ENCODE measurements at regions not wholly inside any gene's neighbourhood (a gene's known extent, or its start where the extent isn't known, plus 50 kb on each side); places are given as distances from the start of the nearest gene placed in this dataset.
"Not testable (repeated sequence)": the region's sequence is repeated elsewhere in the genome, so short reads cannot be mapped to it uniquely, and the experiment has no call there.

DNA sequence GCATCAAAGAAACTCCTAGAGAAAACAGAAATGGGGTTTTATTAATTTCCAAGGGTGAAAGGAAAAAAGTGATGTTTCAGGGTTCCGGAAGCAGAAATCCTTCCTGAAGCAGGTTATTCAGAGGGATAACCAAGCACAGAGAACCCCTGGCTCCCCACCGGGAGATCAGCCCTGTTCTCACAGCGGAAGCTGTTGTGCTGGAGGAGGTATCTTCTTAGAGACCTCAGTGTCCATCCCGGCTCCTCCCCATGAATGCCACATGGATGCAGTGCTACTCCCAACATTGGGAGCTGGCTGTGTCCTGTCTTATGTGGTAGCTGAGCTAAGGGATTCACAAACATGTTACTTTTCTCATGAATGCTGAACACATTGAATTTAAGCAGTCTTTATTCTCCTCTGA is 80.9 kb upstream of the IRX2 start:
- intact Hi-C loops (cut with micrococcal nuclease): no loop called here

DNA sequence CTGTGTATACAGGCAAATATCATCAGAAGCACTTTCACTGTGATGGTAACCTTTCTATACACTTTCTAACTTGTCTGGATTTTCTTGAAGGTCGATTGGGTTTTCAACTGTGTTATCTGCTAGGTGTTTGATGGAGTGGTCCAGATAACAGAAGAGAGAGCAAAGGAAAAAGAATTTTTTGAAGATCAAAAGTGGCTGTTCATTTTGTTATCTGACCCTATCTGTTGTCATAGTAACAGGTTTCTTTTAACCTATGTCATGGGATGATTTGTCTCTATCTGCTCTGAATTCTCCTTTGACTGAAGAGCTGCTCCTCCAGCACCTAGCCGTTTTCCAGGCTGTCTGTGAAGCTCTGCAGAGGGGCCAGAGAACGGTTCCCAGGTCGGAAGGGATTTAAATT is 77.8 kb upstream of the IRX2 start:
- intact Hi-C loops (cut with micrococcal nuclease): no loop called here

DNA sequence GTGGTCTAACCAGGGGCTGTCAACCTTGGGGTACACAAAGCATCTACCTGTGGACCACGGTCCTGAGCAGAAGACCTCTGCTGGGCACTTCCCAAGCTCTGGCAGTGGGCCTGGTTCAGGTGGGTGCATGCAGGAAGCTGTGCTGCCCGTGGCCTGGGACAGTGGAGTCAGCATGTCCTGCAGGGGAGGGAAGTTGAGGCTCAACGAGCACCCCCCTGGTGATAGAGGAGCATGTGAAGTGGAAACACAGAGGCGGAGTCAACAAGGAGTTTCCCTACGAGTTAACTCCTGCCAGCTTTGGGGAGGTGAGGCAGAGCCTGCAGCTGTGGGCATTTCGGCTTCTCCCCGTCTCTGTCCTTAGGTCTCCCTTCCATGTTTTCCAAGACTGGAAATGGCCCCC is 67.5 kb upstream of the IRX2 start:
- intact Hi-C loops (cut with micrococcal nuclease): no loop called here

DNA sequence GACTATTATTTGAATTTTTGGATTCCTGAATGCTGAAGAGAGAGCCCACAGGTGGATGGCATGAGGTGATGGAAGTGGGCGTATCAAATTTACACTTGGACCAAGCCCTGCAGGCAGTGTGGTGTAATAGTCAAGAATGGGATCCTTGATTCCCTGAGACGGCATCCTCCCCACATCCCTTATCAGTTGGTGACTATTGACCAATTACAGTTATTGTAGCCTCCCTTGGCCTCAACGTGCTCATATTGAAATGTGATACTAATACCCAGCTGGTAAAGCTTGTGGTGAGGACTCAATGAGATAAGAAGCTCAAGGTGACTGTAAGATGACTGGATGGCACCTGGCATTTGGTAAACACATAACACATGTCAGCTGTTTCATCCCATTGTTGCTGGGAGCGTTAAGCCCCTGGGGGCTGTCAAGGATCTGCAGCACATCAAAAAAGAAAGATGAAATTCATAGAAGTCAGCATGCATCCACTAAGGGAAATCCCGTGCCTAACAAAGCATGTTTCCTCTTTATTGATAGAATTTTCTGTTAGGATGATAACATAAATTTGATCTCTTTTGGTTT is 65.6 kb upstream of the IRX2 start:
- intact Hi-C loops (cut with micrococcal nuclease): no loop called here

DNA sequence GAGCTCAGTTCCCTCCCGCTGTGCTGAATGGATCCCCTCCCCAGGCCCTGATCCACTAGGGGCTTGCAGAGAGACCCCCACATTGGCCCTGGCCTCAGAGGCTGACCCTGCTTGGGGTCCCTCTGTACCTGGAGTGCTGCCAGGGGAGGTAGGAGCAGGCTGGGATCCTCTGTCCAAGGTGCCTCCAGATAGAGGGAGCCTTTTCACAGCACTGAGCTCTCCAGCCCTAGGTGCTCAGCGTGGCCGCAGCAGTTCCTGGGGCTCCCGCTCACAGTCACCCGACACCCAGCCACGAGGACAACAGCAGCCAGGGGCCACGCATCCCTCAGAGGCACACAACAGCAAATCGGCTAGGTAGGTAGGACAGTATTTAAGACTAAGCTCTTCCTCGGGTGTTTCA is 62.2 kb upstream of the IRX2 start:
- intact Hi-C loops (cut with micrococcal nuclease): no loop called here

DNA sequence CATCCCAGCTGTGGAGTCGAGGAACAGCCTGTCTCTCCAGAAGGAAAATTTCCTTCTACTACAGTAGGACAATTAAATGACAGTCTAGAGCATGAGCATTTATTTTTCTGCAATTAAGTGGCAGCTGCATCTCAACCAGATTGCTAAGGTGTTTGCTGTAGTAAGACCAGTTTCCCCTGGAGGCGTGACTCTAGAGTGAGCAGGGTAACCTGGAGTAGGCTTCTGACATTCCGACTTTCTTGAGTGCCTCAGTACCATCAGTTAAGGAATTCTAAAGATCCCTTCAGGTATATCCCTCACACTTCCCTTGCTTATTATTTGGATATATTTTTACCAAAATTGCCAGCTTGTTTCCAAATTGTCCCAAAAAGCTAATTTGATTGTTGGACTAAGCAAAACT is 59.2 kb upstream of the IRX2 start:
- intact Hi-C loops (cut with micrococcal nuclease): no loop called here

DNA sequence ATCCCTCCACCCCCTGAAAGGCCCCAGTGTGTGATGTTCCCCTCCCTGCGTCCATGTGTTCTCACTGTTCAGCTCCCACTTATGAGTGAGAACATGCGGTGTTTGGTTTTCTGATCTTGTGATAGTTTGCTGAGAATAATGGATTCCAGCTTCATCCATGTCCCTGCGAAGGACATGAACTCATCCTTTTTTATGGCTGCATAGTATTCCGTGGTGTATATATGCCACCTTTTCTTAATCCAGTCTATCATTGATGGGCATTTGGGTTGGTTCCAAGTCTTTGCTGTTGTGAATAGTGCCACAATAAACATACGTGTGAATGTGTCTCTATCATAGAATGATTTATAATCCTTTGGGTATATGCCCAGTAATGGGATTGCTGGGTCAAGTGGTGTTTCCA is 55.8 kb upstream of the IRX2 start:
- intact Hi-C loops (cut with micrococcal nuclease): not testable (repeated sequence)

DNA sequence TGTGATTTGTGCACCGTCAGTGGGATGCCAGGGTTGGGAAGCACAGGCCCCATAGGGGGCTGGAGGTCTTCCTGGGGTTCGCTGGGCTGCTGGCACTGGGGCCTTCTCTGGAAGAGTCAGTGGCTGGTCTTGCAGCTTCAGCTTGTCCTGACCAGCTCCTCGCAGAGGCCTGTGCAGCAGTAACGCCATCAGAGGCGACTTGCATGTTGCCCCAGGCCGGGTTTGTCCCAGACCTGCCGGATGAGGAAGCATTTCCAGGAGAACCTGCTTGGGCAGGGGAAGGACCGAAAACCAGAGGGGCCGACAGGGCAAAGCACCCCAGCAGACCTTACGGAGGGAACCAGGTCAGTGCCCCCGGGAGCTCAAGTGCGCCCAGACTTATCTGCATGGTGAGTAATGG is 54.7 kb upstream of the IRX2 start:
- intact Hi-C loops (cut with micrococcal nuclease): no loop called here

DNA sequence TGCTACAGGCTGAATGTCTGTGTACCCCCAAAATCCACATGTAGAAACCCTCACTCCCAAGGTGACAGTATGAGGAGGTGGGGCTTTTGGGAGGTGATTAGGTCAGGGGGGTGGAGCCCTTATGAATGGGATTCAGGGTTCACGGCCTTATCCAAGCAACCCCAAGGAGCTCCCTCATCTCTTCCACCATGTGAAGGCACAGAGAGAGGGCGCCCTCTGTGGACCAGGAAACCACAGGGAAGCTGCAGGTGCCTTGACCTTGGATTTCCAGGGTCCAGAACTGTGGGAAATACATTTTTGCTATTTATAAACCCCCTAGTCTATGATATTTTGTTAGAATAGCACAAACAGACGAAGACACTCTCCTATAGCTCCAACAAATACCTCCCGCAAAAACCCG is 53.6 kb upstream of the IRX2 start:
- intact Hi-C loops (cut with micrococcal nuclease): no loop called here

DNA sequence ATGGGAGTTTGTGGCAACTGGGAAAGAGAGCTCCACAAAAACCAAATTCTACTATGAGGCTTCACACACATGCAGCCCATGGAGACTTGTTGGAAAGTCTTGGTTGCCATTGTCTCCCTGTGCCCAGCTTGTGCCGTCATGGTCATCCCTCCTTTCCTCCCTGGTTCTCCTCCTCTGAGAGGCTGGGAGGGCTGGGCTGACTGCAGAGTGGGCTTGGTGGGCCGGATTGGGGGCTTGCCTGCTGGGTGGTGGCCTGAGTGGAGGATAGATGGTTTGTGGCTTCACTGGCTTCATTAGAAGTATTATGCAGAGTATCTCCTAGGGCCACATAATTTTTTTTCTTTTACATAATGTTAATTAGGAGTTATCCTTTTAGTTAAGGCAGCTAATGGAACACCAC is 52.3 kb upstream of the IRX2 start:
- intact Hi-C loops (cut with micrococcal nuclease): no loop called here

DNA sequence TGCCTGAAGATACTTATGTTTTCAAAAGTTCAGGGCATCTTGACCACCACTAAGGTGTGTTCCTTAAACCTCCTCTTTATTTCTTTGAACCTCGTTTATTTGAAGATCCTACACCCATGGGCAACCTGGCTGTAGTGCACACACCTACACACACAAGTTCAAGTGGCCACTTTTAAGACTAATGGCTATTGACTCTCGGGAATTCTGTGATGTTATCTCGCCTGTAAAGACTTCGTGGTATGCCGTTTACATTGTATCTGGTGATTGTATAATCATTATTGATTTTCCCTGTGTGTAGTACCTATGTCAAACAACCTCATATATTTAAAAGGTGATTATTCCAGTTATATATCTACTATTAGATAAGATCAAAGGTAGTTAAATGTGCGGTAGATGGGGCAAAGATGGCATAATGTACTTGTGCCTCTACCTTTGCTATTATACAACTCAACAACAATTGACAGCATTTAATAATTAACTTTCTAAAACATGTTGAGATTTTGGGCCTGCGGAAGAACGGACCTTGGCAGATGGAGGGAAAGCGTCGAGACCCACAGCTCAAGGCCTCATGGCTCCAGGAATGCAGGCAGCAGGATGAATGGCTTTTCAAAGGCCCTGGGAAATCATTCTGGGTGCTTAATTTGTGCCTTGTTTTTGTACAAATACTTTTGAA is 51.4 kb upstream of the IRX2 start:
- intact Hi-C loops (cut with micrococcal nuclease): no loop called here

DNA sequence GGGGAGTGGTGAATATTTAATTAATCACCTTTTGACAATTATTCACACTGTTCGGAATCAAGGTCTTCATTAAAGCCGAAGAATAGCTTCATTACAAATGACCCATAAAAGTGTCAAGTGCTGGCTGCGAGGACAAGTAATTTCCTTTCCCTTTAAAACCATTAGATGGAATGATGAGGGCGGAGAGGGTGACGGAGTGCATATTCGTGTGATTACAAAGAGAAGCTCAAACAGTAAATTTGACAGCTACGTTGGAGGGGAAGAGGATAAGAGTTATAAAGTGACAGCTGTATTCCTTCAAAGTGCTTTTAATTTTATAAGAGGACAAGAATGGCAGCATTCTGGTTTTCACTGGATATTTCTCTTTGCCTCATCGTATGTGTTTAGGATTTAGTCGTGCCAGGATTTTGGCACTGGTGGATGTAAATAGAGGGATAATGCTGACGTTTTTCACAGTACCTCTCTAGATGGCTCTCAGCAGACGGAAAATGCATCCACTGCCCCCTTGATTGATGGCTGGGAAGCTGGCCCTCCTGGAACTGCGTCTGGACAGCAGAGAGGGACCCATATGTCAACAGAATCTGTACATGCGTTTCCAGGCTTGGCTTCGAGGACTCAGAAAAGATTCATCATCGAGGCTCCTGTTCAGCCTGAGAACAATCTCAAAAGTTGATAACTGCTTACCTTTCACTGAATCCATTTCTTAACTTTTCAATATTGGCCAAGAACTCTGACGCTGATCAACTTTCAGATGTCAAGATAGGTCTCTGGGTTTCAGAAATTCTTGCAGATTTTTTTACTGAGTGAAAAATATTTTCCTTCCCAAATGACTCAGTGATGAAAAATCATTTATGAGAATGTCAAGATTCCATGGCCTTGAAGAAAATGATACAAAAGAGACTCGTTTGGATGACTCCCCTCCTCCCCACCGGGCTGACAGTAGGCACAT is 50.4 kb upstream of the IRX2 start:
- intact Hi-C loops (cut with micrococcal nuclease): no loop called here

Data from T-helper 2 cell treated with Interferon-gamma antibody and Interleukin-4, amounts not matched to agents 100 ng/mL and 5 ng/mL, for 36 hours (primary cell).